Astrocyte of the spinal cord (primary cell): ENCODE measurements at regions not wholly inside any gene's neighbourhood (a gene's known extent, or its start where the extent isn't known, plus 50 kb on each side); places are given as distances from the start of the nearest gene placed in this dataset.
A peak's percentile ranks its signal among the peaks of the same experiment; 100 is the strongest.

Experiments
- DNase-seq: peaks from one replicate; pipeline ENCODE4 v3.0.0; 2011; ENCODE audit warnings: low read depth, low spot score
- H3K4me3 ChIP-seq: 2 replicates; pipeline ENCODE4 v1.5.1; 2011; ENCODE audit warnings: low read depth, mild to moderate bottlenecking, low read length, moderate library complexity
- CTCF ChIP-seq: IDR thresholded peaks from 2 replicates; pipeline ENCODE4 v1.5.1; 2012; ENCODE audit warnings: low read depth, mild to moderate bottlenecking, low read length, inconsistent platforms
- in situ Hi-C: cut with HindIII; loops from 2 replicates; pipeline ENCODE4 v1.10.0; 2017; ENCODE audit warnings: low sequenced_read_pairs

- TF ChIP-seq CTCF: no peak
- no peak overlapping the region for H3K4me3 ChIP-seq
- no peak for DNase-seq
- in situ Hi-C loops: no loop called here
These were observed 133.3 kb upstream of the SMLR1 start for GRCh38 chr6:130693944-130694343.

DNA sequence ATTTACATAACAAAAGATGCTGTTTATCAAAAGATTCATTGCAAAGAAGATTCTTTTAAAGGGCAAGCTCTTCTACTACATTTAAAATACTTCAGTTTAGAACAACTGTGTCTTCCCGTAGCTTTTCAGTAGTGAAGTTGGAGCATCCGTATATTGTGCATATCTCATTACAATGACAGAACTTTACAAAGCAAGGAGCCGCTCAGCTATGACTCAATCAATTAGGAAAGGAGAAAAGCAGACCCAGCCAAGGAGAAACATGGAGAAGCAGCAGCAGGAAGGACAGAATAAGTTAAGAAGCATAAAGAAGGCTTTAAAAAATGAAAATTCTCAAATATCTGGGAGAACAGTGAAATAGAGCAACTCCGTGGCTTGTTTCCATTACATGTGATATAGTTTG, 132.6 kb upstream of the SMLR1 start:
- DNase-seq: no peak
- in situ Hi-C loops: no loop called here
- no peak overlapping the region for H3K4me3 ChIP-seq
- TF ChIP-seq CTCF: no peak

DNA sequence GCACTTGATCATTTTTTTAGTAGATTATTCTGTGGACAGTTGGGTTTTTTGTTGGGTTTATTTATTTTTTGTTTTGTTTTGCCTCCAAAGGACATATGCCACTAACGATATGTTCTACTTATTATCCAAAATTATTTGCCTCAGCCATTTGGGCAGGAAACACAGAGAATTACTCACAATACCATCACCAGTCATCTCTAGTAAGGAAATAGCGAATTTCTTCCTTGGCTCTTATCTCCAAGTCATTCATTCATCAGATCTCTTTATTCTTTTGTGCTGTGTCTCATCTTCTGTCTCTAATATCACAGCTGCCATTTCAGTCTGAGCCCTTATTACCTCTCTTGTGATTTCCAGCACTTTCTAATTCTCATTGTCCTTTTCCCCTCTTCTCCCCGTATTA, 130.4 kb upstream of the SMLR1 start:
- no peak for DNase-seq
- no peak overlapping the region for H3K4me3 ChIP-seq
- no peak for TF ChIP-seq CTCF
- in situ Hi-C loops: no loop called here

DNA sequence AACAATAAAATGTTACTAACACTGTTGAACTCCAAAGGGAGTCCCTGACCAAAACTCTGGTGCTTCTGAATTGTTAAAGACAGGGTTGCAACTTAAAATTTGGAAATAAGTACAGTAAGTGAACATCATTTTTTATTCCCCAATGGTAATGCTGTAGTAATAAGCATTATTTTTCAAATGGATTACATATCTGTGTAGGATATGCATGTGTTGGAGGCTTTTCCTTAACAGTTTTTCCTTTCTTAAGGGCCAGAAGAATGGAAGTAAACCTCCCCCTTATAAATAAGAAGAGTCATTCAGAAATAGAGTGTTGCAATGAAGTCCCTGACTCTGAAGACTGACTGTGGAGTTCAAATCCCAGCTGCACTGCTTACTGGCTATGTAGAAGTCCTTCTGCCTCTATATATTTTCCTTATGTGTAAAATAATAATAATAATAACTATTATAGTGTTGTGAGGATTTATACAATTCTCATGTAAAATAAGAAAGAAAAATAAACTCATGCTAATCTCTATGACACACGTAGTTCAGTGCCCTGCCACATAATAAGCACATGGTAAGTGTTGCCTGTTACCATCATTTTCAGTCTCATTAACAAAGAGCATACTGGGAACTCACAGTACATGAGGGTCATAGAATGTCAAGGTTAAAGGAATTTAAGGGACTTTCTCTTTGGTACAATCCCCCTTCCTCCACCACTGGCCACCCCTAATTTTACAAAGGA, 129.8 kb upstream of the SMLR1 start:
- no peak overlapping the region for H3K4me3 ChIP-seq
- no peak for TF ChIP-seq CTCF
- DNase-seq: no peak
- in situ Hi-C loops: no loop called here

- DNase-seq: peak; percentile 70
- TF ChIP-seq CTCF: peak; percentile 86
- in situ Hi-C loops: no loop called here
- no peak overlapping the region for H3K4me3 ChIP-seq
These were observed 129.1 kb upstream of the SMLR1 start for GRCh38 chr6:130697995-130698535.

DNA sequence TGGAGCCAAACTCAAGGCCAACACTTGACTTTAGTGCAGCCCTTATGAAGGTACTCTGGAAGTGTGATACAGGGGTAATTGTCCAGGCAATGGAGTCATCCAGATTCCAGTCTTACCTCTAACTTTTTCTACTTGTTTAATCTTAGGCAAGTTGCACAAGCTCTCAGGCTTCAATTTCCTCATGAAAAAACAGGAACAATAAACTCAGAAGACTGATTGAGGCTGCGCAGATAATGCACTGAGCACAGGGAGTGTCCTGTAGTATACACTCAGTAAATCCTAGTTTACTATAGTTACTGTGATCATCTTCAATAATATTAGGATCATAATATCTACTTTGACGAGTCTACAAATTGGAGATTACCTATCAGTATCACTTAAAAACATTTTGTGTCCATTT, 127.5 kb upstream of the SMLR1 start:
- no peak overlapping the region for H3K4me3 ChIP-seq
- DNase-seq: no peak
- no peak for TF ChIP-seq CTCF
- in situ Hi-C loops: no loop called here
